CD14-positive monocyte (primary cell): ENCODE measurements at regions not wholly inside any gene's neighbourhood (a gene's known extent, or its start where the extent isn't known, plus 50 kb on each side); places are given as distances from the start of the nearest gene placed in this dataset.

Experiments
- DNase-seq, 3 donors: peaks; one replicate each; pipeline ENCODE4 v3.0.0-alpha.2; 2011 to 2022
- H2AFZ ChIP-seq: 2 replicates; pipeline ENCODE4 v1.6.0; 2012; ENCODE audit warnings: mild to moderate bottlenecking, low read depth, low read length, inconsistent platforms; ENCODE audit not compliant: insufficient read depth, poor library complexity, severe bottlenecking
- H3K27ac ChIP-seq, 2 donors: 1 replicate in 1 of 2; 2 replicates in 1 of 2; pipeline ENCODE4 v1.5.1; 2012 to 2013; ENCODE audit warnings: low read length in 2 of 2, control low read depth in 1 of 2, inconsistent platforms in 1 of 2, low read depth in 1 of 2, mild to moderate bottlenecking in 1 of 2
- H3K27me3 ChIP-seq, 2 donors: one replicate each; pipeline versions ENCODE4 v1.6.0 to v1.6.1; 2011 to 2013; ENCODE audit warnings: low read length in 2 of 2; ENCODE audit not compliant: control insufficient read depth in 2 of 2, insufficient read depth in 2 of 2
- H3K36me3 ChIP-seq, 2 donors: replicated peaks in 1 of 2; 1 replicate in 1 of 2; 2 replicates in 1 of 2; pipeline versions ENCODE4 v1.5.1 to v1.6.1; 2012 to 2013; ENCODE audit warnings: low read length in 2 of 2, control low read depth in 1 of 2, inconsistent platforms in 1 of 2, mild to moderate bottlenecking in 1 of 2; ENCODE audit not compliant: insufficient read depth in 2 of 2, control insufficient read depth in 1 of 2
- H3K4me1 ChIP-seq, 2 donors: 1 replicate in 1 of 2; 2 replicates in 1 of 2; pipeline versions ENCODE4 v1.5.1 to v1.6.1; 2012 to 2013; ENCODE audit warnings: low read length in 2 of 2, control low read depth in 1 of 2, inconsistent platforms in 1 of 2, mild to moderate bottlenecking in 1 of 2, moderate library complexity in 1 of 2; ENCODE audit not compliant: insufficient read depth in 2 of 2, control insufficient read depth in 1 of 2
- H3K4me2 ChIP-seq: replicated peaks from 2 replicates; pipeline ENCODE3; 2012; ENCODE audit warnings: low read length, moderate library complexity, mild to moderate bottlenecking; ENCODE audit not compliant: poor library complexity, severe bottlenecking; ENCODE audit errors: extremely low read depth
- H3K4me3 ChIP-seq, 3 experiments: fragments of 200-600 bp in 1 of 3; sonication (generic) in 1 of 3; replicated peaks in 1 of 3; 1 replicate in 2 of 3; 2 replicates in 1 of 3; pipeline ENCODE4 v1.5.1; 2011 to 2013; ENCODE audit warnings: low read length in 3 of 3, mild to moderate bottlenecking in 3 of 3, control low read depth in 2 of 3, low read depth in 2 of 3, inconsistent platforms in 1 of 3, moderate library complexity in 1 of 3
- H3K79me2 ChIP-seq: 2 replicates; pipeline ENCODE4 v1.6.0; 2012; ENCODE audit warnings: mild to moderate bottlenecking, control low read depth, inconsistent platforms, low read length, moderate library complexity; ENCODE audit not compliant: insufficient read depth
- H3K9ac ChIP-seq: 2 replicates; pipeline ENCODE4 v1.6.0; 2017; ENCODE audit warnings: low read length, mild to moderate bottlenecking; ENCODE audit not compliant: insufficient read depth, poor library complexity, severe bottlenecking
- H3K9me3 ChIP-seq, 2 donors: replicated peaks in 1 of 2; 1 replicate in 1 of 2; 2 replicates in 1 of 2; pipeline versions ENCODE4 v1.5.1 to v1.6.1; 2012 to 2013; ENCODE audit warnings: low read length in 2 of 2, control low read depth in 1 of 2; ENCODE audit not compliant: control insufficient read depth in 1 of 2, insufficient read depth in 1 of 2
- H4K20me1 ChIP-seq: 2 replicates; pipeline ENCODE4 v1.6.0; 2012; ENCODE audit warnings: mild to moderate bottlenecking, low read length, control low read depth, moderate library complexity; ENCODE audit not compliant: insufficient read depth
- H3K27ac Mint-ChIP-seq, 7 donors: one replicate each; pipeline ENCODE4 v1.8.0; 2020; ENCODE audit warnings: mild to moderate bottlenecking in 7 of 7, mixed read lengths in 7 of 7, moderate library complexity in 6 of 7, inconsistent platforms in 2 of 7
- H3K27me3 Mint-ChIP-seq, 3 donors: one replicate each; pipeline ENCODE4 v1.8.0; 2021 to 2022; ENCODE audit warnings: low read depth in 3 of 3, mild to moderate bottlenecking in 3 of 3, mixed read lengths in 3 of 3, moderate library complexity in 3 of 3, inconsistent platforms in 1 of 3
- H3K36me3 Mint-ChIP-seq, 2 donors: one replicate each; pipeline ENCODE4 v1.8.0; 2020; ENCODE audit warnings: mixed read lengths in 2 of 2, inconsistent platforms in 1 of 2, mild to moderate bottlenecking in 1 of 2
- H3K4me1 Mint-ChIP-seq: one replicate; pipeline ENCODE4 v1.8.0; 2020; ENCODE audit warnings: mild to moderate bottlenecking, mixed read lengths
- H3K4me3 Mint-ChIP-seq, 2 donors: one replicate each; pipeline ENCODE4 v1.8.0; 2020; ENCODE audit warnings: mild to moderate bottlenecking in 2 of 2, mixed read lengths in 2 of 2, moderate library complexity in 1 of 2
- H3K9me3 Mint-ChIP-seq, 7 donors: one replicate each; pipeline ENCODE4 v1.8.0; 2020 to 2022; ENCODE audit warnings: mixed read lengths in 7 of 7, mild to moderate bottlenecking in 6 of 7, moderate library complexity in 6 of 7, inconsistent platforms in 2 of 7
- WGBS: methylation state at CpG from one replicate; pipeline ENCODE4 v1.1.5; 2013; ENCODE audit warnings: missing lambda C conversion rate; ENCODE audit not compliant: insufficient coverage; 5-methylcytosine and 5-hydroxymethylcytosine counted together
- intact Hi-C, 2 donors: fragments of 100-400 bp; cut with micrococcal nuclease; formaldehyde crosslinking; loops; one replicate each; pipeline versions ENCODE4 v1.15.0 to v1.15.1; 2023
- TF ChIP-seq, protein P1 (sequence below): fragments of 200-600 bp; IDR thresholded peaks from one replicate; pipeline ENCODE4 v1.8.0; 2022; ENCODE audit warnings: antibody characterized with exemption, mild to moderate bottlenecking

DNA sequence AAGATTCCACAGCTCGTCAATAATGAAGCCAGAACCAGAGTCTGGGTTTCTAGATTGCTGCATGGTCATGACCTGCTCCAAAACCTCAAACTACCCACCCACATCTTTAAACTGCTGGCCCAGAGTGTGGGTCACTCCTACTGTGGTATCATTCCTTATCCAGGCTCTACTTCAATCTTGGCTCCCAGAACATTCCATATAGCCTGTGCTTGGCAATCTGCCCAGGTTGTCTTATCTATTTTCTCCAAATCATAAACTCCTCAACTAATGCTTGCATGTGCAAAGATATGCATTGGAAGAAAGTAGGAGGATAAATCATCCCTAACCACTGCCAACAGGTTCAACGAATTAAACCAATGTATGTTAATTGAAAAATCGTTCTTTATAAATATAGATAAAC lies 169.7 kb downstream of the ANXA2 start:
- intact Hi-C loops, result no loop called here
- Histone ChIP-seq H3K79me2 (no peaks in the 10 kb centered on the region), H2AFZ (no peak overlapping the region), H3K4me1 (no peaks in the 10 kb centered on the region), H3K36me3 (no peaks in the 10 kb centered on the region), H3K9me3 (no peaks in the 10 kb centered on the region), H3K27ac (no peak overlapping the region), H3K9ac (no peak overlapping the region), H3K4me3 (no peak overlapping the region), H4K20me1 (no peaks in the 10 kb centered on the region), H3K27me3 (no peaks in the 10 kb centered on the region), H3K4me2 (no peak overlapping the region)
- no peak for DNase-seq
- Mint-ChIP-seq H3K27ac (no peak overlapping the region), H3K4me1 (no peaks in the 10 kb centered on the region), H3K27me3 (peaks cover 2 to 5% (median 2%) of the 10 kb centered on the region in 3 donors), H3K4me3 (no peak overlapping the region), H3K9me3 (no peaks in the 10 kb centered on the region), H3K36me3 (no peaks in the 10 kb centered on the region)
- TF ChIP-seq, protein P1, sequence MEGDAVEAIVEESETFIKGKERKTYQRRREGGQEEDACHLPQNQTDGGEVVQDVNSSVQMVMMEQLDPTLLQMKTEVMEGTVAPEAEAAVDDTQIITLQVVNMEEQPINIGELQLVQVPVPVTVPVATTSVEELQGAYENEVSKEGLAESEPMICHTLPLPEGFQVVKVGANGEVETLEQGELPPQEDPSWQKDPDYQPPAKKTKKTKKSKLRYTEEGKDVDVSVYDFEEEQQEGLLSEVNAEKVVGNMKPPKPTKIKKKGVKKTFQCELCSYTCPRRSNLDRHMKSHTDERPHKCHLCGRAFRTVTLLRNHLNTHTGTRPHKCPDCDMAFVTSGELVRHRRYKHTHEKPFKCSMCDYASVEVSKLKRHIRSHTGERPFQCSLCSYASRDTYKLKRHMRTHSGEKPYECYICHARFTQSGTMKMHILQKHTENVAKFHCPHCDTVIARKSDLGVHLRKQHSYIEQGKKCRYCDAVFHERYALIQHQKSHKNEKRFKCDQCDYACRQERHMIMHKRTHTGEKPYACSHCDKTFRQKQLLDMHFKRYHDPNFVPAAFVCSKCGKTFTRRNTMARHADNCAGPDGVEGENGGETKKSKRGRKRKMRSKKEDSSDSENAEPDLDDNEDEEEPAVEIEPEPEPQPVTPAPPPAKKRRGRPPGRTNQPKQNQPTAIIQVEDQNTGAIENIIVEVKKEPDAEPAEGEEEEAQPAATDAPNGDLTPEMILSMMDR, result no peak
- WGBS, result no CpG with 5 or more reads among the region's 3 CpGs

DNA sequence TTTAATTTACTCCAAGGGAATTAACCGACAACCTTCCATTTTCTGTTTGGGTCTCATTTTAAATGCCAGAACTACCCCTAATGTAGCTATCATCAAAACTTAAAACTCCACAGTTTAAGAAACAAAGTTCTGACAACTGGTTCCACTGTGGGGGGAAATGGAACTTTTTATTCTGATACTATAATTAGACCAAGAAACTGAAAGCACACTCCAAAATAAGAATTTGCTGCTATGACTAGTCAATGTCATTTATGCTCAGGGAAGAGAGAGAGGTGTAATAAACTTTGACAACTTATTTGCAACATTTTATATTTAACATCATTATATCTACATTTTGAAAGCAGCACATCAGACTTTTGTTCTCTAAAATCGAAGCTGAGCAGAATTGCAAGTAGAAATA lies 169.2 kb downstream of the ANXA2 start:
- DNase-seq, result no peak
- H3K9me3 Mint-ChIP-seq, result peaks cover 0 to 2% (median 0%) of the 10 kb centered on the region in 7 donors
- Histone ChIP-seq H3K27me3 (no peaks in the 10 kb centered on the region), H2AFZ (no peak overlapping the region), H3K27ac (no peak overlapping the region), H3K79me2 (no peaks in the 10 kb centered on the region), H3K36me3 (no peaks in the 10 kb centered on the region), H3K9me3 (no peaks in the 10 kb centered on the region), H3K4me2 (no peak overlapping the region), H4K20me1 (no peaks in the 10 kb centered on the region), H3K4me1 (no peaks in the 10 kb centered on the region), H3K9ac (no peak overlapping the region), H3K4me3 (no peak overlapping the region)
- TF ChIP-seq, protein P1, result no peak
- H3K27me3 Mint-ChIP-seq, result peaks cover 2 to 5% (median 2%) of the 10 kb centered on the region in 3 donors
- WGBS, result 100% methylated on average over 1 of the region's 2 CpGs
- no peak overlapping the region for H3K27ac Mint-ChIP-seq
- H3K4me1 Mint-ChIP-seq, result no peaks in the 10 kb centered on the region
- no peaks in the 10 kb centered on the region for H3K36me3 Mint-ChIP-seq
- intact Hi-C loops, result no loop called here
- H3K4me3 Mint-ChIP-seq, result no peak overlapping the region
